ENCODE measurements at regions not wholly inside any gene's neighbourhood (a gene's known extent, or its start where the extent isn't known, plus 50 kb on each side); places are given as distances from the start of the nearest gene placed in this dataset.

- no peak for ATAC-seq
- TF ChIP-seq ARNTL (CRISPR knock-in tag; IDR thresholded peaks at IDR 0.05; ENCODE audit: borderline replicate concordance, low read depth) (no peak), ISL1 (CRISPR knock-in tag; IDR thresholded peaks at IDR 0.05) (no peak), CSDC2 (CRISPR knock-in tag; IDR thresholded peaks at IDR 0.05) (no peak), RARB (CRISPR knock-in tag; IDR thresholded peaks at IDR 0.05) (no peak), ZFP3 (CRISPR knock-in tag; IDR thresholded peaks at IDR 0.05) (no peak), ESRRG (CRISPR knock-in tag; IDR thresholded peaks at IDR 0.05) (no peak), ZFP30 (CRISPR knock-in tag; IDR thresholded peaks at IDR 0.05) (no peak), ZNF70 (CRISPR knock-in tag; IDR thresholded peaks at IDR 0.05) (no peak), PPARA (CRISPR knock-in tag; IDR thresholded peaks at IDR 0.05; ENCODE audit: borderline replicate concordance) (no peak), ZNF8 (CRISPR knock-in tag; IDR thresholded peaks at IDR 0.05) (no peak), BACH2 (CRISPR knock-in tag; IDR thresholded peaks at IDR 0.05; ENCODE audit: borderline replicate concordance) (no peak), ZNF565 (CRISPR knock-in tag; conservative IDR thresholded peaks at IDR 0.05; ENCODE audit: low read depth) (no peak), GLIS3 (CRISPR knock-in tag; IDR thresholded peaks at IDR 0.05) (no peak), TCF4 (CRISPR knock-in tag; IDR thresholded peaks at IDR 0.05; ENCODE audit: borderline replicate concordance) (no peak), OSR1 (CRISPR knock-in tag; IDR thresholded peaks at IDR 0.05) (no peak), POU6F1 (CRISPR knock-in tag; IDR thresholded peaks at IDR 0.05; ENCODE audit: borderline replicate concordance, low read depth) (no peak), TSHZ2 (CRISPR knock-in tag; IDR thresholded peaks at IDR 0.05) (no peak), TOX (CRISPR knock-in tag; IDR thresholded peaks at IDR 0.05; ENCODE audit: borderline replicate concordance) (no peak)
- TF ChIP-seq, protein P1, sequence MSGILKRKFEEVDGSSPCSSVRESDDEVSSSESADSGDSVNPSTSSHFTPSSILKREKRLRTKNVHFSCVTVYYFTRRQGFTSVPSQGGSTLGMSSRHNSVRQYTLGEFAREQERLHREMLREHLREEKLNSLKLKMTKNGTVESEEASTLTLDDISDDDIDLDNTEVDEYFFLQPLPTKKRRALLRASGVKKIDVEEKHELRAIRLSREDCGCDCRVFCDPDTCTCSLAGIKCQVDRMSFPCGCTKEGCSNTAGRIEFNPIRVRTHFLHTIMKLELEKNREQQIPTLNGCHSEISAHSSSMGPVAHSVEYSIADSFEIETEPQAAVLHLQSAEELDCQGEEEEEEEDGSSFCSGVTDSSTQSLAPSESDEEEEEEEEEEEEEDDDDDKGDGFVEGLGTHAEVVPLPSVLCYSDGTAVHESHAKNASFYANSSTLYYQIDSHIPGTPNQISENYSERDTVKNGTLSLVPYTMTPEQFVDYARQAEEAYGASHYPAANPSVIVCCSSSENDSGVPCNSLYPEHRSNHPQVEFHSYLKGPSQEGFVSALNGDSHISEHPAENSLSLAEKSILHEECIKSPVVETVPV (CRISPR knock-in tag; IDR thresholded peaks at IDR 0.05), result no peak
Observed at GRCh38 chr20:12941025-12941424, 67.7 kb upstream of the SPTLC3 start.

DNA sequence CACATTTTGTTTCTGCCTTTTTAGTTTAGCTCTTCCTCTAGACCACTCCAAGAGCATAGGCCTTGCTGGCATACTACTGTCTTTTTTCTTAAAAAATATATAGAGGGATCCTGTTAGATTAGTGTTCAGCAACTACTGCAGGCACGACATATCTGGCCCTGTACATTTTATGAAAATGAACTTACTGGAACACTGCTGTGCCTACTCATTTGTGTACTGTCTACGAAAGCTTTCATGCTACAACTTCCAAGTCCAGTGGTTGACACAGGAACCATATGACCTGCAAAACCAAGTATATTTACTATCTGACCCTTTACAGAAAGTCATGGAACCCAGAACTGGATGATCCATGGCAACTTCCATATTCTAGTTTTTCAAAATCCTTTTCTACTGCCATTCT, 66.6 kb upstream of the SPTLC3 start:
- ATAC-seq, result no peak
- TF ChIP-seq ZFP3 (CRISPR knock-in tag; IDR thresholded peaks at IDR 0.05), result no peak
- no peak for TF ChIP-seq ZNF565 (CRISPR knock-in tag; conservative IDR thresholded peaks at IDR 0.05; ENCODE audit: low read depth)
- TF ChIP-seq CREB5 (CRISPR knock-in tag; IDR thresholded peaks at IDR 0.05; ENCODE audit: low read depth), result no peak
- TF ChIP-seq SNAI2 (CRISPR knock-in tag; IDR thresholded peaks at IDR 0.05), result no peak
- TF ChIP-seq CSDC2 (CRISPR knock-in tag; IDR thresholded peaks at IDR 0.05), result no peak
- TF ChIP-seq PPARA (CRISPR knock-in tag; IDR thresholded peaks at IDR 0.05; ENCODE audit: borderline replicate concordance), result no peak
- TF ChIP-seq POU6F1 (CRISPR knock-in tag; IDR thresholded peaks at IDR 0.05; ENCODE audit: borderline replicate concordance, low read depth), result no peak
- no peak for TF ChIP-seq TCF4 (CRISPR knock-in tag; IDR thresholded peaks at IDR 0.05; ENCODE audit: borderline replicate concordance)
- TF ChIP-seq, protein P1 (CRISPR knock-in tag; IDR thresholded peaks at IDR 0.05), result no peak
- no peak for TF ChIP-seq ISL1 (CRISPR knock-in tag; IDR thresholded peaks at IDR 0.05)
